OCI-LY1 (cell line): ENCODE measurements at regions not wholly inside any gene's neighbourhood (a gene's known extent, or its start where the extent isn't known, plus 50 kb on each side); places are given as distances from the start of the nearest gene placed in this dataset.
"Not testable (repeated sequence)": the region's sequence is repeated elsewhere in the genome, so short reads cannot be mapped to it uniquely, and the experiment has no call there.

ENCODE experiments used
- H2AFZ ChIP-seq: fragments of 200-600 bp; sonication (generic), shearing (Covaris generic); 2 replicates; pipeline ENCODE4 v1.6.0; 2014; ENCODE audit warnings: antibody characterized with exemption, mild to moderate bottlenecking, low read length
- H3F3A ChIP-seq: fragments of 200-600 bp; sonication (generic), shearing (Covaris generic); 2 replicates; pipeline ENCODE4 v1.6.0; 2014; ENCODE audit warnings: mild to moderate bottlenecking, antibody characterized with exemption, low read length, moderate library complexity; ENCODE audit not compliant: insufficient read depth
- H3K27ac ChIP-seq: fragments of 200-600 bp; sonication (generic); 2 replicates; pipeline ENCODE4 v1.5.1; 2014; ENCODE audit warnings: low read length, mixed run types, mild to moderate bottlenecking, low read depth; ENCODE audit not compliant: poor library complexity, severe bottlenecking
- H3K27me3 ChIP-seq: fragments of 200-600 bp; sonication (generic); 2 replicates; pipeline ENCODE4 v1.6.0; 2014; ENCODE audit warnings: antibody characterized with exemption, mild to moderate bottlenecking, low read length, moderate library complexity; ENCODE audit not compliant: insufficient read depth
- H3K36me3 ChIP-seq: fragments of 200-600 bp; sonication (generic); 2 replicates; pipeline ENCODE4 v1.6.1; 2014; ENCODE audit warnings: mild to moderate bottlenecking, antibody characterized with exemption, low read length, moderate library complexity, mixed read lengths; ENCODE audit not compliant: insufficient read depth
- H3K4me1 ChIP-seq: fragments of 200-600 bp; sonication (generic); 2 replicates; pipeline ENCODE4 v1.5.1; 2014; ENCODE audit warnings: mild to moderate bottlenecking, low read length, moderate library complexity; ENCODE audit not compliant: insufficient read depth, severe bottlenecking
- H3K4me2 ChIP-seq: fragments of 200-600 bp; sonication (generic), shearing (Covaris generic); 2 replicates; pipeline ENCODE4 v1.6.1; 2014; ENCODE audit warnings: low read length
- H3K4me3 ChIP-seq: fragments of 200-600 bp; sonication (generic); 2 replicates; pipeline ENCODE4 v1.5.1; 2014; ENCODE audit warnings: low read length, low read depth, mild to moderate bottlenecking, mixed read lengths; ENCODE audit not compliant: poor library complexity, severe bottlenecking
- H3K79me2 ChIP-seq: fragments of 200-600 bp; shearing (Covaris generic); 2 replicates; pipeline ENCODE4 v1.6.1; 2016; ENCODE audit warnings: mixed run types, low read length, mixed read lengths; ENCODE audit not compliant: insufficient read depth
- H3K9ac ChIP-seq: fragments of 200-600 bp; sonication (generic), shearing (Covaris generic); 2 replicates; pipeline ENCODE4 v1.6.1; 2014; ENCODE audit warnings: mild to moderate bottlenecking, low read length, mixed read lengths
- H3K9me2 ChIP-seq: fragments of 200-600 bp; sonication (generic), shearing (Covaris generic); 2 replicates; pipeline ENCODE4 v1.6.1; 2014; ENCODE audit warnings: low read depth, mild to moderate bottlenecking, low read length, mixed read lengths
- H3K9me3 ChIP-seq: fragments of 200-600 bp; shearing (Covaris generic); 2 replicates; pipeline ENCODE4 v1.6.1; 2014; ENCODE audit warnings: low read length, mixed read lengths
- H4K20me1 ChIP-seq: fragments of 200-600 bp; sonication (generic), shearing (Covaris generic); 2 replicates; pipeline ENCODE4 v1.6.0; 2016; ENCODE audit warnings: mild to moderate bottlenecking, low read length; ENCODE audit not compliant: insufficient read depth
- EZH2 ChIP-seq: fragments of 200-600 bp; sonication (generic), shearing (Covaris generic); IDR thresholded peaks from 2 replicates; pipeline ENCODE4 v1.8.0; 2017; ENCODE audit warnings: borderline replicate concordance, mixed run types, mild to moderate bottlenecking, antibody characterized with exemption, low read length, moderate library complexity, mixed read lengths
- TF ChIP-seq, protein P1 (sequence below): fragments of 200-600 bp; sonication (generic), shearing (Covaris generic); IDR thresholded peaks from 2 replicates; pipeline ENCODE4 v1.5.1; 2017; ENCODE audit warnings: mild to moderate bottlenecking, antibody characterized with exemption, low read length, moderate library complexity, mixed read lengths

DNA sequence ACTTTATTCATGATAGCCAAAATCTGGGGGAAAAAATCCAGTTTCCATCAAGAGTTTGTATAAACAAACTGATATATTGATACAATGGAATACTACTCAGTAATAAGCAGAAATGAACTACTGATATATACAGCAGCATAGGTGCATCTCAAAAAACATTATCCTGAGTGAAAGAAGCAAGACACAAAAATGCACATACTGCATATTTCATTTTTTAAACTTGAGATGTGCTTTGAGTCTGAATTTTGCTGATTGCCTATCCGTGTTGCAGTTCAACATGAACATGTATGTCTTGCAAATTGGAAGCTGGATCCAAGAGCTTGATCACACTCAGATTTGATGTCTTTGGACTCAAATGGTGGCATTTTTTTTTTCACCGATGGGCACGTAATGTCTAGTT is 132.4 kb downstream of the TSEN15 start:
- H3K4me1 ChIP-seq = no peaks in the 10 kb centered on the region
- H3K9ac ChIP-seq = no peak overlapping the region
- H3K4me3 ChIP-seq = no peak overlapping the region
- no peaks in the 10 kb centered on the region for H4K20me1 ChIP-seq
- H3K36me3 ChIP-seq = no peaks in the 10 kb centered on the region
- H3K9me2 ChIP-seq = no peaks in the 10 kb centered on the region
- no peak overlapping the region for H2AFZ ChIP-seq
- no peaks in the 10 kb centered on the region for H3K79me2 ChIP-seq
- no peak overlapping the region for H3K4me2 ChIP-seq
- H3F3A ChIP-seq = no peaks in the 10 kb centered on the region
- no peaks in the 10 kb centered on the region for H3K9me3 ChIP-seq
- TF ChIP-seq EZH2 = no peak
- H3K27me3 ChIP-seq = no peaks in the 10 kb centered on the region
- H3K27ac ChIP-seq = no peak overlapping the region

DNA sequence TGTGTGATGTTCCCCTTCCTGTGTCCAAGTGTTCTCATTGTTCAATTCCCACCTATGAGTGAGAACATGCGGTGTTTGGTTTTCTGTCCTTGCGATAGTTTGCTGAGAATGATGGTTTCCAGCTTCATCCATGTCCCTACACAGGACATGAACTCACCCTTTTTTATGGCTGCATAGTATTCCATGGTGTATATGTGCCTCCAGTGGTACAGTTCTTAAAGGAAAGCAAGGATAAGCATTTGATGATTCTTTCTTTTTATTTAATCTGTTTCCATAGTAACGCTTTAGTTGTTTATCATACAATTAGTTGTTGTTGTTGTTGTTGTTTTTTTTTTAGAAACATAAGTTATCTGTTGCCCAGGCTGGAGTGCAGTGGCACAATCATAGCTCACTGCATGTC is 133.1 kb downstream of the TSEN15 start:
- not testable (repeated sequence) for H3K4me1 ChIP-seq

DNA sequence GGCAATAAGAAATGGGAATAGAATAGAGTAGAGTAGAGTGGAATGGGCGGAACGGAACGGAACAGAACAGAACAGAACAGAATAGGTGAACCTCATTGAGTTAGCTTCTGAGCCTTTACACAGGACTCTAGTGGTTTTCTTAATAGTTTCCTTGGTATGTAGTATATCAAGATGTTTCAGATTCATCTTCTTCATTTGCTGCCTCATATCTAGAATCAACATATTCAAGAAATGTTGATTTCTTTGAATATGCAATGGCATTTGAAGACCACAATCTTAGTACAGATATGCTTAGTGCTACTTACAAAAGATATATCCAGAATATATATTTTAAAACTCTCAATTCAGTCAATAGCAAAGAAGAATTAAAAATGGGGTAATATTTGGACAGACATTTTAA is 133.8 kb downstream of the TSEN15 start:
- Histone ChIP-seq H3K9ac (no peak overlapping the region), H3K9me3 (no peaks in the 10 kb centered on the region), H3K79me2 (no peaks in the 10 kb centered on the region), H3K27ac (no peak overlapping the region), H3K36me3 (no peaks in the 10 kb centered on the region), H3K4me1 (no peaks in the 10 kb centered on the region), H3K9me2 (no peaks in the 10 kb centered on the region), H3K4me3 (no peak overlapping the region), H3F3A (no peaks in the 10 kb centered on the region), H3K4me2 (no peak overlapping the region), H4K20me1 (no peaks in the 10 kb centered on the region), H2AFZ (no peak overlapping the region), H3K27me3 (no peaks in the 10 kb centered on the region)
- TF ChIP-seq, protein P1, sequence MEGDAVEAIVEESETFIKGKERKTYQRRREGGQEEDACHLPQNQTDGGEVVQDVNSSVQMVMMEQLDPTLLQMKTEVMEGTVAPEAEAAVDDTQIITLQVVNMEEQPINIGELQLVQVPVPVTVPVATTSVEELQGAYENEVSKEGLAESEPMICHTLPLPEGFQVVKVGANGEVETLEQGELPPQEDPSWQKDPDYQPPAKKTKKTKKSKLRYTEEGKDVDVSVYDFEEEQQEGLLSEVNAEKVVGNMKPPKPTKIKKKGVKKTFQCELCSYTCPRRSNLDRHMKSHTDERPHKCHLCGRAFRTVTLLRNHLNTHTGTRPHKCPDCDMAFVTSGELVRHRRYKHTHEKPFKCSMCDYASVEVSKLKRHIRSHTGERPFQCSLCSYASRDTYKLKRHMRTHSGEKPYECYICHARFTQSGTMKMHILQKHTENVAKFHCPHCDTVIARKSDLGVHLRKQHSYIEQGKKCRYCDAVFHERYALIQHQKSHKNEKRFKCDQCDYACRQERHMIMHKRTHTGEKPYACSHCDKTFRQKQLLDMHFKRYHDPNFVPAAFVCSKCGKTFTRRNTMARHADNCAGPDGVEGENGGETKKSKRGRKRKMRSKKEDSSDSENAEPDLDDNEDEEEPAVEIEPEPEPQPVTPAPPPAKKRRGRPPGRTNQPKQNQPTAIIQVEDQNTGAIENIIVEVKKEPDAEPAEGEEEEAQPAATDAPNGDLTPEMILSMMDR = no peak
- no peak for TF ChIP-seq EZH2

More for the DNA sequence above, 133.1 kb downstream of the TSEN15 start:
- H3K27me3 ChIP-seq, H3K4me2 ChIP-seq, H2AFZ ChIP-seq, H3K36me3 ChIP-seq, H3K9ac ChIP-seq, H3K79me2 ChIP-seq, H3K27ac ChIP-seq, H3K9me3 ChIP-seq, H3K4me3 ChIP-seq, H3F3A ChIP-seq, H4K20me1 ChIP-seq, H3K9me2 ChIP-seq: not testable (repeated sequence)

DNA sequence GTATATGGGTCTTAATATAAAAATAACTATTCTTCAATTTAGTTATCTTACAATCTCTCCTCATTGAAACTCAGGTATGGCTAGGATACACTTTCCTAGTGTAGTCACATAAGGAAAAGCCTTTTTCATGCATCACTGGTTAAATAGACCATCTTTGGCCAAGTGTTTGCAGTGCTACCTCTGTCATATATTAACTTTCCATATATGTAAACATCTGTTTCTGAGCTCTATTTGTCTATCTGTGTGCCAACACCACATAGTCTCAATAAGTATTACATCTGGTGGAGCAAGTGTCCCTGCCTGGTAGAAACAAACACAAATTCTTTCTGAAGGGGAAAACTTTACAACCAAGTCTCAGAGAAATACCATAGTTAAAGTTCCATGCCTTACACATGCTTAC is 134.6 kb downstream of the TSEN15 start:
- H3K27me3 ChIP-seq = no peaks in the 10 kb centered on the region
- no peaks in the 10 kb centered on the region for H3K9me3 ChIP-seq
- no peak overlapping the region for H3K9ac ChIP-seq
- no peak for TF ChIP-seq EZH2
- TF ChIP-seq, protein P1 = no peak
- no peaks in the 10 kb centered on the region for H3K4me1 ChIP-seq
- H4K20me1 ChIP-seq = no peaks in the 10 kb centered on the region
- H2AFZ ChIP-seq = no peak overlapping the region
- H3F3A ChIP-seq = no peaks in the 10 kb centered on the region
- no peaks in the 10 kb centered on the region for H3K36me3 ChIP-seq
- H3K9me2 ChIP-seq = no peaks in the 10 kb centered on the region
- no peak overlapping the region for H3K27ac ChIP-seq
- H3K79me2 ChIP-seq = no peaks in the 10 kb centered on the region
- no peak overlapping the region for H3K4me2 ChIP-seq
- no peak overlapping the region for H3K4me3 ChIP-seq
